GM21526 (cell line): ENCODE measurements at regions not wholly inside any gene's neighbourhood (a gene's known extent, or its start where the extent isn't known, plus 50 kb on each side); places are given as distances from the start of the nearest gene placed in this dataset.

ENCODE experiments used
- ATAC-seq: cut with Tn5 transposase; IDR thresholded peaks from one replicate; pipeline ENCODE4 v1.9.1; 2021; ENCODE audit warnings: moderate library complexity; ENCODE audit not compliant: unreplicated experiment, low FRiP score

- no peak for ATAC-seq
Measured at GRCh38 chr12:116400636-116401372, 123.3 kb upstream of the MED13L start.

- no peak for ATAC-seq
Measured at GRCh38 chr12:116401565-116401964, 124.1 kb upstream of the MED13L start.

GRCh38 chr12:116402163-116402939 is 124.9 kb upstream of the MED13L start:
- ATAC-seq = no peak

GRCh38 chr12:116403546-116403945 is 126.1 kb upstream of the MED13L start:
- ATAC-seq = no peak

GRCh38 chr12:116404247-116404646 is 126.8 kb upstream of the MED13L start:
- no peak for ATAC-seq

GRCh38 chr12:116404913-116405611 is 127.6 kb upstream of the MED13L start:
- no peak for ATAC-seq

- no peak for ATAC-seq
Measured at GRCh38 chr12:116406529-116406928, 129.0 kb upstream of the MED13L start.

- no peak for ATAC-seq
Measured at GRCh38 chr12:116408489-116409250, 131.2 kb upstream of the MED13L start.

- ATAC-seq = no peak
Measured at GRCh38 chr12:116411977-116412376, 134.5 kb upstream of the MED13L start.

GRCh38 chr12:116414891-116415290 is 137.4 kb upstream of the MED13L start:
- no peak for ATAC-seq

GRCh38 chr12:116415408-116416108 is 138.1 kb upstream of the MED13L start:
- no peak for ATAC-seq

GRCh38 chr12:116416166-116416565 is 138.7 kb upstream of the MED13L start:
- ATAC-seq = no peak

GRCh38 chr12:116418551-116418950 is 140.6 kb upstream of the MAP1LC3B2 start:
- ATAC-seq = no peak

GRCh38 chr12:116420227-116420880 is 138.8 kb upstream of the MAP1LC3B2 start:
- ATAC-seq = no peak

GRCh38 chr12:116421785-116422538 is 137.2 kb upstream of the MAP1LC3B2 start:
- ATAC-seq = no peak

- ATAC-seq = no peak
Measured at GRCh38 chr12:116423094-116423493, 136.1 kb upstream of the MAP1LC3B2 start.

- ATAC-seq = no peak
Measured at GRCh38 chr12:116425256-116426193, 133.7 kb upstream of the MAP1LC3B2 start.
